ENCODE measurements at regions not wholly inside any gene's neighbourhood (a gene's known extent, or its start where the extent isn't known, plus 50 kb on each side); places are given as distances from the start of the nearest gene placed in this dataset.

GRCh38 chr15:91461377-91461776 lies 361.3 kb downstream of the SV2B start:
- no peak overlapping the region for H3K9ac ChIP-seq (ENCODE audit: low read length)
- ChIA-PET POLR2A (no interaction called here), CTCF (no interaction called here), RAD21 (ENCODE audit: low non-redundant PET in 1 of 2, low total read pairs in 2 of 2, uncharacterized antibody in 2 of 2, unreplicated experiment in 2 of 2) (no interaction called here)
- no peaks in the 10 kb centered on the region for H3K9me3 ChIP-seq (ENCODE audit: control insufficient read depth in 1 of 2, insufficient read depth in 1 of 2, low read depth in 1 of 2, low read length in 2 of 2)
- H3K9me2 ChIP-seq (ENCODE audit: insufficient read depth), result no peaks in the 10 kb centered on the region
- no peak overlapping the region for H3K27ac ChIP-seq (ENCODE audit: low read depth, low read length)
- TF ChIP-seq ZBTB33 (IDR thresholded peaks at IDR 0.05; ENCODE audit: extremely low read depth, insufficient replicate concordance, low read length) (no peak), SRF (IDR thresholded peaks at IDR 0.05; ENCODE audit: low read depth) (no peak), EZH2 (IDR thresholded peaks at IDR 0.05) (no peak), EZH2phosphoT487 (IDR thresholded peaks at IDR 0.05; ENCODE audit: borderline replicate concordance) (no peak)
- H4K20me1 ChIP-seq (ENCODE audit: insufficient read depth), result no peaks in the 10 kb centered on the region
- 0 out of 2 replicates have a peak, but pooled peaks cover 6% of the 10 kb centered on the region for H3K27me3 ChIP-seq (ENCODE audit: insufficient read depth, low read length)
- no peak overlapping the region for H2AFZ ChIP-seq (ENCODE audit: low read depth, low read length, poor library complexity, severe bottlenecking)
- no peak overlapping the region for H3K4me2 ChIP-seq (ENCODE audit: low read length)
- intact Hi-C loops (cut with micrococcal nuclease), result no loop called here
- no peaks in the 10 kb centered on the region for H3K79me2 ChIP-seq (ENCODE audit: insufficient read depth, low read length)
- ATAC-seq (no peak), DNase-seq (ENCODE audit: low read depth, low spot score) (no peak)
- no TSS peak for BruUV-seq (replicated peaks)
- no peaks in the 10 kb centered on the region; a peak in 1 of 4 replicates for H3K4me1 ChIP-seq (ENCODE audit: control insufficient read depth in 1 of 2, insufficient read depth in 2 of 2, low read length in 2 of 2)
- H3K36me3 ChIP-seq (ENCODE audit: control insufficient read depth in 1 of 2, insufficient read depth in 2 of 2, low read length in 2 of 2), result no peaks in the 10 kb centered on the region
- no peak overlapping the region for H3K4me3 ChIP-seq (replicated peaks in 1 of 2; ENCODE audit: low read depth in 1 of 2, low read length in 2 of 2)

GRCh38 chr15:91465086-91465485 lies 365.0 kb downstream of the SV2B start:
- no peaks in the 10 kb centered on the region for H3K9me2 ChIP-seq (ENCODE audit: insufficient read depth)
- no peaks in the 10 kb centered on the region for H4K20me1 ChIP-seq (ENCODE audit: insufficient read depth)
- H3K9ac ChIP-seq (ENCODE audit: low read length), result no peak overlapping the region
- 0 out of 2 replicates have a peak, but pooled peaks cover 16% of the 10 kb centered on the region for H3K27me3 ChIP-seq (ENCODE audit: insufficient read depth, low read length)
- DNase-seq (ENCODE audit: low read depth, low spot score) (no peak), ATAC-seq (no peak)
- no peaks in the 10 kb centered on the region for H3K9me3 ChIP-seq (ENCODE audit: control insufficient read depth in 1 of 2, insufficient read depth in 1 of 2, low read depth in 1 of 2, low read length in 2 of 2)
- intact Hi-C loops (cut with micrococcal nuclease), result no loop called here
- ChIA-PET RAD21 (ENCODE audit: low non-redundant PET in 1 of 2, low total read pairs in 2 of 2, uncharacterized antibody in 2 of 2, unreplicated experiment in 2 of 2) (no interaction called here), POLR2A (no interaction called here), CTCF (no interaction called here)
- H3K4me3 ChIP-seq (replicated peaks in 1 of 2; ENCODE audit: low read depth in 1 of 2, low read length in 2 of 2), result no peak overlapping the region
- H3K4me2 ChIP-seq (ENCODE audit: low read length), result no peak overlapping the region
- no peak overlapping the region for H2AFZ ChIP-seq (ENCODE audit: low read depth, low read length, poor library complexity, severe bottlenecking)
- H3K79me2 ChIP-seq (ENCODE audit: insufficient read depth, low read length), result no peaks in the 10 kb centered on the region
- no peaks in the 10 kb centered on the region for H3K36me3 ChIP-seq (ENCODE audit: control insufficient read depth in 1 of 2, insufficient read depth in 2 of 2, low read length in 2 of 2)
- no peak overlapping the region for H3K27ac ChIP-seq (ENCODE audit: low read depth, low read length)
- no TSS peak for BruUV-seq (replicated peaks)
- H3K4me1 ChIP-seq (ENCODE audit: control insufficient read depth in 1 of 2, insufficient read depth in 2 of 2, low read length in 2 of 2), result no peaks in the 10 kb centered on the region
- TF ChIP-seq MAX (IDR thresholded peaks at IDR 0.05) (no peak), ELF1 (IDR thresholded peaks at IDR 0.05; ENCODE audit: borderline replicate concordance, low read depth) (no peak), RAD21 (IDR thresholded peaks at IDR 0.05; ENCODE audit: low read depth) (no peak), YY1 (IDR thresholded peaks at IDR 0.05; ENCODE audit: extremely low read depth, insufficient replicate concordance, low read depth, low read length) (no peak), SIN3A (IDR thresholded peaks at IDR 0.05; ENCODE audit: low read depth) (no peak), FOSL1 (IDR thresholded peaks at IDR 0.05; ENCODE audit: low read depth) (no peak), CEBPB (IDR thresholded peaks at IDR 0.05; ENCODE audit: low read depth) (no peak), ZNF274 (IDR thresholded peaks at IDR 0.05; ENCODE audit: low read depth, low read length) (no peak), CBX3 (IDR thresholded peaks at IDR 0.05; ENCODE audit: low read depth) (no peak), EGR1 (IDR thresholded peaks at IDR 0.05; ENCODE audit: low read depth) (no peak), CTCF (IDR thresholded peaks at IDR 0.05 in 2 of 3, conservative IDR thresholded peaks at IDR 0.05 in 1 of 3; ENCODE audit: borderline replicate concordance in 1 of 3, insufficient read depth in 1 of 3, low read depth in 2 of 3, low read length in 2 of 3) (no peak), ZBTB33 (IDR thresholded peaks at IDR 0.05; ENCODE audit: extremely low read depth, insufficient replicate concordance, low read length) (no peak)

Measured in HCT116 (cell line).